ENCODE measurements at regions not wholly inside any gene's neighbourhood (a gene's known extent, or its start where the extent isn't known, plus 50 kb on each side); places are given as distances from the start of the nearest gene placed in this dataset.

GRCh38 chr1:21346365-21347071 lies 56.3 kb upstream of the ECE1 start:
- DNase-seq = no peak

GRCh38 chr1:21344750-21345443 lies 54.6 kb upstream of the ECE1 start:
- DNase-seq = no peak

GRCh38 chr1:21344098-21344749 lies 54.0 kb upstream of the ECE1 start:
- no peak for DNase-seq

GRCh38 chr1:21342961-21343838 lies 52.9 kb upstream of the ECE1 start:
- DNase-seq = no peak

- DNase-seq = no peak
Measured at GRCh38 chr1:21341517-21342078, 51.3 kb upstream of the ECE1 start.

- no peak for DNase-seq
Measured at GRCh38 chr1:21341022-21341421, 50.8 kb upstream of the ECE1 start.

GRCh38 chr1:21340230-21340945 lies 50.1 kb upstream of the ECE1 start:
- no peak for DNase-seq

Data from activated CD8-positive, alpha-beta memory T cell treated with anti-CD3 and anti-CD28 coated beads, Interleukin-2, amount 50 U/mL, for 4 hours (primary cell).